ENCODE measurements at regions not wholly inside any gene's neighbourhood (a gene's known extent, or its start where the extent isn't known, plus 50 kb on each side); places are given as distances from the start of the nearest gene placed in this dataset.
A peak's percentile ranks its signal among the peaks of the same experiment; 100 is the strongest.

- H2AFZ ChIP-seq (ENCODE audit: low read length): no peak overlapping the region
- H3K79me2 ChIP-seq (ENCODE audit: insufficient read depth, low read length): no peaks in the 10 kb centered on the region
- H3K4me3 ChIP-seq (ENCODE audit: insufficient read depth, low read length): no peak overlapping the region
- H3K27ac ChIP-seq (ENCODE audit: low read depth, low read length): no peak overlapping the region
- peak; percentile 35 for DNase-seq (ENCODE audit: insufficient read length, low spot score, missing footprints)
- H4K20me1 ChIP-seq (ENCODE audit: insufficient read depth, low read length): no peaks in the 10 kb centered on the region
- TF ChIP-seq CTCF (IDR thresholded peaks at IDR 0.05; ENCODE audit: extremely low read depth, low read depth, low read length): peak; percentile 71
- no peak overlapping the region for H3K4me2 ChIP-seq (ENCODE audit: insufficient read depth, low read length)
- H3K36me3 ChIP-seq (ENCODE audit: insufficient read depth, low read length): no peaks in the 10 kb centered on the region
- no peaks in the 10 kb centered on the region for H3K27me3 ChIP-seq (ENCODE audit: insufficient read depth, low read length)
- no peaks in the 10 kb centered on the region for H3K9me3 ChIP-seq (ENCODE audit: low read depth, low read length)
- H3K4me1 ChIP-seq (ENCODE audit: insufficient read depth, low read length): no peaks in the 10 kb centered on the region
Observed at GRCh38 chr9:118170032-118170955, 466.1 kb downstream of the TLR4 start.

GRCh38 chr9:118177241-118177640 is 473.0 kb downstream of the TLR4 start:
- no peak overlapping the region for H2AFZ ChIP-seq (ENCODE audit: low read length)
- no peak for TF ChIP-seq CTCF (IDR thresholded peaks at IDR 0.05; ENCODE audit: extremely low read depth, low read depth, low read length)
- H3K9me3 ChIP-seq (ENCODE audit: low read depth, low read length): no peaks in the 10 kb centered on the region
- no peaks in the 10 kb centered on the region for H3K36me3 ChIP-seq (ENCODE audit: insufficient read depth, low read length)
- H4K20me1 ChIP-seq (ENCODE audit: insufficient read depth, low read length): no peaks in the 10 kb centered on the region
- no peaks in the 10 kb centered on the region for H3K79me2 ChIP-seq (ENCODE audit: insufficient read depth, low read length)
- H3K27ac ChIP-seq (ENCODE audit: low read depth, low read length): no peak overlapping the region
- no peak overlapping the region for H3K4me3 ChIP-seq (ENCODE audit: insufficient read depth, low read length)
- no peaks in the 10 kb centered on the region for H3K4me1 ChIP-seq (ENCODE audit: insufficient read depth, low read length)
- no peak for DNase-seq (ENCODE audit: insufficient read length, low spot score, missing footprints)
- no peaks in the 10 kb centered on the region for H3K27me3 ChIP-seq (ENCODE audit: insufficient read depth, low read length)
- no peak overlapping the region for H3K4me2 ChIP-seq (ENCODE audit: insufficient read depth, low read length)

- H4K20me1 ChIP-seq (ENCODE audit: insufficient read depth, low read length): no peaks in the 10 kb centered on the region
- no peak overlapping the region for H3K4me2 ChIP-seq (ENCODE audit: insufficient read depth, low read length)
- H3K4me1 ChIP-seq (ENCODE audit: insufficient read depth, low read length): no peaks in the 10 kb centered on the region
- no peaks in the 10 kb centered on the region for H3K27me3 ChIP-seq (ENCODE audit: insufficient read depth, low read length)
- H3K4me3 ChIP-seq (ENCODE audit: insufficient read depth, low read length): no peak overlapping the region
- H3K79me2 ChIP-seq (ENCODE audit: insufficient read depth, low read length): no peaks in the 10 kb centered on the region
- no peaks in the 10 kb centered on the region for H3K36me3 ChIP-seq (ENCODE audit: insufficient read depth, low read length)
- no peak for DNase-seq (ENCODE audit: insufficient read length, low spot score, missing footprints)
- no peak overlapping the region for H3K27ac ChIP-seq (ENCODE audit: low read depth, low read length)
- H2AFZ ChIP-seq (ENCODE audit: low read length): no peak overlapping the region
- no peak for TF ChIP-seq CTCF (IDR thresholded peaks at IDR 0.05; ENCODE audit: extremely low read depth, low read depth, low read length)
- H3K9me3 ChIP-seq (ENCODE audit: low read depth, low read length): no peaks in the 10 kb centered on the region
Observed at GRCh38 chr9:118183576-118183975, 479.4 kb downstream of the TLR4 start.

GRCh38 chr9:118187408-118187807 is 483.2 kb downstream of the TLR4 start:
- no peaks in the 10 kb centered on the region for H3K36me3 ChIP-seq (ENCODE audit: insufficient read depth, low read length)
- H3K4me3 ChIP-seq (ENCODE audit: insufficient read depth, low read length): no peak overlapping the region
- H3K4me2 ChIP-seq (ENCODE audit: insufficient read depth, low read length): no peak overlapping the region
- no peak overlapping the region for H2AFZ ChIP-seq (ENCODE audit: low read length)
- no peak for TF ChIP-seq CTCF (IDR thresholded peaks at IDR 0.05; ENCODE audit: extremely low read depth, low read depth, low read length)
- no peaks in the 10 kb centered on the region for H3K4me1 ChIP-seq (ENCODE audit: insufficient read depth, low read length)
- no peaks in the 10 kb centered on the region for H3K9me3 ChIP-seq (ENCODE audit: low read depth, low read length)
- H4K20me1 ChIP-seq (ENCODE audit: insufficient read depth, low read length): no peaks in the 10 kb centered on the region
- no peak overlapping the region for H3K27ac ChIP-seq (ENCODE audit: low read depth, low read length)
- no peaks in the 10 kb centered on the region for H3K79me2 ChIP-seq (ENCODE audit: insufficient read depth, low read length)
- no peaks in the 10 kb centered on the region for H3K27me3 ChIP-seq (ENCODE audit: insufficient read depth, low read length)
- no peak for DNase-seq (ENCODE audit: insufficient read length, low spot score, missing footprints)
